ENCODE measurements at regions not wholly inside any gene's neighbourhood (a gene's known extent, or its start where the extent isn't known, plus 50 kb on each side); places are given as distances from the start of the nearest gene placed in this dataset.

GRCh38 chr14:25788252-25788651 is 738.3 kb upstream of the STXBP6 start:
- intact Hi-C loops (cut with DNase I; ENCODE audit: low total_unique reads) = no loop called here
- no peaks in the 10 kb centered on the region for H3K9me3 ChIP-seq
- no peak overlapping the region for H3K4me3 ChIP-seq
- no peak for DNase-seq
- no peaks in the 10 kb centered on the region for H3K36me3 ChIP-seq
- no peaks in the 10 kb centered on the region for H3K27me3 ChIP-seq
- H3K27ac ChIP-seq = no peak overlapping the region
- TF ChIP-seq POLR2A (IDR thresholded peaks at IDR 0.05) = no peak
- no peak for TF ChIP-seq CTCF (IDR thresholded peaks at IDR 0.05)
- no peaks in the 10 kb centered on the region for H3K4me1 ChIP-seq

GRCh38 chr14:25765909-25766308 is 716.0 kb upstream of the STXBP6 start:
- H3K27me3 ChIP-seq = no peaks in the 10 kb centered on the region

GRCh38 chr14:25759920-25760655 is 710.1 kb upstream of the STXBP6 start:
- Histone ChIP-seq H3K27me3 (no peaks in the 10 kb centered on the region), H3K4me3 (no peak overlapping the region), H3K36me3 (no peaks in the 10 kb centered on the region), H3K27ac (no peak overlapping the region), H3K4me1 (no peaks in the 10 kb centered on the region), H3K9me3 (no peaks in the 10 kb centered on the region)
- TF ChIP-seq POLR2A (IDR thresholded peaks at IDR 0.05) = no peak
- TF ChIP-seq CTCF (IDR thresholded peaks at IDR 0.05) = no peak
- no peak for DNase-seq
- intact Hi-C loops (cut with DNase I; ENCODE audit: low total_unique reads) = no loop called here

More at GRCh38 chr14:25765909-25766308, 716.0 kb upstream of the STXBP6 start:
- intact Hi-C loops (cut with DNase I; ENCODE audit: low total_unique reads) = no loop called here
- Histone ChIP-seq H3K4me3 (no peak overlapping the region), H3K9me3 (no peaks in the 10 kb centered on the region), H3K4me1 (no peaks in the 10 kb centered on the region), H3K27ac (no peak overlapping the region), H3K36me3 (no peaks in the 10 kb centered on the region)
- TF ChIP-seq POLR2A (IDR thresholded peaks at IDR 0.05) (no peak), CTCF (IDR thresholded peaks at IDR 0.05) (no peak)
- DNase-seq = no peak

GRCh38 chr14:25759256-25759655 is 709.3 kb upstream of the STXBP6 start:
- intact Hi-C loops (cut with DNase I; ENCODE audit: low total_unique reads) = no loop called here
- no peaks in the 10 kb centered on the region for H3K27me3 ChIP-seq
- H3K4me3 ChIP-seq = no peak overlapping the region
- H3K27ac ChIP-seq = no peak overlapping the region
- DNase-seq = no peak
- H3K36me3 ChIP-seq = no peaks in the 10 kb centered on the region
- TF ChIP-seq POLR2A (IDR thresholded peaks at IDR 0.05) (no peak), CTCF (IDR thresholded peaks at IDR 0.05) (no peak)
- no peaks in the 10 kb centered on the region for H3K9me3 ChIP-seq
- H3K4me1 ChIP-seq = no peaks in the 10 kb centered on the region

GRCh38 chr14:25757364-25757763 is 707.4 kb upstream of the STXBP6 start:
- H3K4me3 ChIP-seq = no peak overlapping the region
- no peaks in the 10 kb centered on the region for H3K9me3 ChIP-seq
- TF ChIP-seq CTCF (IDR thresholded peaks at IDR 0.05) (no peak), POLR2A (IDR thresholded peaks at IDR 0.05) (no peak)
- no peak for DNase-seq
- H3K4me1 ChIP-seq = no peaks in the 10 kb centered on the region
- intact Hi-C loops (cut with DNase I; ENCODE audit: low total_unique reads) = no loop called here
- no peaks in the 10 kb centered on the region for H3K27me3 ChIP-seq
- H3K36me3 ChIP-seq = no peaks in the 10 kb centered on the region
- H3K27ac ChIP-seq = no peak overlapping the region
